Parathyroid adenoma (tissue), 2 donors: ENCODE measurements at regions not wholly inside any gene's neighbourhood (a gene's known extent, or its start where the extent isn't known, plus 50 kb on each side); places are given as distances from the start of the nearest gene placed in this dataset.
"Not testable (repeated sequence)": the region's sequence is repeated elsewhere in the genome, so short reads cannot be mapped to it uniquely, and the experiment has no call there.

Experiments
- H2AFZ ChIP-seq: fragments of 300-600 bp; sonication (generic); one replicate; pipeline ENCODE4 v1.7.0; 2017; ENCODE audit warnings: antibody characterized with exemption, mild to moderate bottlenecking
- H3K27ac ChIP-seq: fragments of 300-600 bp; sonication (generic); one replicate; pipeline ENCODE4 v1.7.0; 2017
- H3K27me3 ChIP-seq: fragments of 300-600 bp; sonication (generic); one replicate; pipeline ENCODE4 v1.7.0; 2017; ENCODE audit warnings: low read length; ENCODE audit not compliant: control insufficient read depth, insufficient read depth
- H3K36me3 ChIP-seq: fragments of 300-600 bp; sonication (generic); one replicate; pipeline ENCODE4 v1.7.0; 2017; ENCODE audit warnings: low read length; ENCODE audit not compliant: control insufficient read depth, insufficient read depth
- H3K4me1 ChIP-seq: fragments of 300-600 bp; sonication (generic); one replicate; pipeline ENCODE4 v1.7.0; 2017; ENCODE audit warnings: control low read depth
- H3K4me2 ChIP-seq: fragments of 300-600 bp; sonication (generic); one replicate; pipeline ENCODE4 v1.7.0; 2017; ENCODE audit warnings: low read length
- H3K4me3 ChIP-seq: fragments of 300-600 bp; sonication (generic); one replicate; pipeline ENCODE4 v1.7.0; 2017; ENCODE audit warnings: low read depth, low read length
- H3K79me2 ChIP-seq: fragments of 300-600 bp; sonication (generic); one replicate; pipeline ENCODE4 v1.7.0; 2017; ENCODE audit warnings: control low read depth
- H3K9ac ChIP-seq: fragments of 300-600 bp; sonication (generic); one replicate; pipeline ENCODE4 v1.7.0; 2017; ENCODE audit warnings: mild to moderate bottlenecking
- H3K9me3 ChIP-seq: fragments of 300-600 bp; sonication (generic); one replicate; pipeline ENCODE4 v1.7.0; 2017; ENCODE audit warnings: low read length; ENCODE audit not compliant: control insufficient read depth
- CTCF ChIP-seq: fragments of 300-600 bp; sonication (generic); IDR thresholded peaks from one replicate; pipeline ENCODE4 v1.7.0; 2017; ENCODE audit warnings: antibody characterized with exemption, mild to moderate bottlenecking
- donor health status: primary hyperparathyroidism.

GRCh38 chr6:137282254-137282653 is 63.1 kb upstream of the IFNGR1 start:
- Histone ChIP-seq H3K27ac (no peak overlapping the region), H3K27me3 (no peaks in the 10 kb centered on the region), H3K9me3 (no peaks in the 10 kb centered on the region), H3K79me2 (no peaks in the 10 kb centered on the region), H3K4me3 (no peak overlapping the region), H2AFZ (no peak overlapping the region), H3K4me2 (no peak overlapping the region), H3K9ac (no peak overlapping the region), H3K4me1 (no peaks in the 10 kb centered on the region), H3K36me3 (no peaks in the 10 kb centered on the region)
- no peak for TF ChIP-seq CTCF

GRCh38 chr6:137279279-137279678 is 60.1 kb upstream of the IFNGR1 start:
- H3K9me3 ChIP-seq, H3K79me2 ChIP-seq, H3K4me1 ChIP-seq, H3K4me2 ChIP-seq, H3K36me3 ChIP-seq, H3K4me3 ChIP-seq, H3K9ac ChIP-seq, H3K27me3 ChIP-seq, H2AFZ ChIP-seq, H3K27ac ChIP-seq: not testable (repeated sequence)

GRCh38 chr6:137277971-137278637 is 58.9 kb upstream of the IFNGR1 start:
- Histone ChIP-seq H3K79me2 (no peaks in the 10 kb centered on the region), H2AFZ (no peak overlapping the region), H3K4me1 (no peaks in the 10 kb centered on the region), H3K36me3 (no peaks in the 10 kb centered on the region), H3K27me3 (no peaks in the 10 kb centered on the region), H3K4me3 (no peak overlapping the region), H3K9ac (no peak overlapping the region), H3K9me3 (no peaks in the 10 kb centered on the region), H3K27ac (no peak overlapping the region), H3K4me2 (no peak overlapping the region)
- TF ChIP-seq CTCF, result no peak

GRCh38 chr6:137272403-137272802 is 53.2 kb upstream of the IFNGR1 start:
- no peak for TF ChIP-seq CTCF
- Histone ChIP-seq H3K36me3 (no peaks in the 10 kb centered on the region), H3K9me3 (no peaks in the 10 kb centered on the region), H3K79me2 (no peaks in the 10 kb centered on the region), H3K27me3 (no peaks in the 10 kb centered on the region), H3K4me2 (no peak overlapping the region), H2AFZ (no peak overlapping the region), H3K27ac (no peak overlapping the region), H3K4me3 (no peak overlapping the region), H3K9ac (no peak overlapping the region), H3K4me1 (no peaks in the 10 kb centered on the region)

DNA sequence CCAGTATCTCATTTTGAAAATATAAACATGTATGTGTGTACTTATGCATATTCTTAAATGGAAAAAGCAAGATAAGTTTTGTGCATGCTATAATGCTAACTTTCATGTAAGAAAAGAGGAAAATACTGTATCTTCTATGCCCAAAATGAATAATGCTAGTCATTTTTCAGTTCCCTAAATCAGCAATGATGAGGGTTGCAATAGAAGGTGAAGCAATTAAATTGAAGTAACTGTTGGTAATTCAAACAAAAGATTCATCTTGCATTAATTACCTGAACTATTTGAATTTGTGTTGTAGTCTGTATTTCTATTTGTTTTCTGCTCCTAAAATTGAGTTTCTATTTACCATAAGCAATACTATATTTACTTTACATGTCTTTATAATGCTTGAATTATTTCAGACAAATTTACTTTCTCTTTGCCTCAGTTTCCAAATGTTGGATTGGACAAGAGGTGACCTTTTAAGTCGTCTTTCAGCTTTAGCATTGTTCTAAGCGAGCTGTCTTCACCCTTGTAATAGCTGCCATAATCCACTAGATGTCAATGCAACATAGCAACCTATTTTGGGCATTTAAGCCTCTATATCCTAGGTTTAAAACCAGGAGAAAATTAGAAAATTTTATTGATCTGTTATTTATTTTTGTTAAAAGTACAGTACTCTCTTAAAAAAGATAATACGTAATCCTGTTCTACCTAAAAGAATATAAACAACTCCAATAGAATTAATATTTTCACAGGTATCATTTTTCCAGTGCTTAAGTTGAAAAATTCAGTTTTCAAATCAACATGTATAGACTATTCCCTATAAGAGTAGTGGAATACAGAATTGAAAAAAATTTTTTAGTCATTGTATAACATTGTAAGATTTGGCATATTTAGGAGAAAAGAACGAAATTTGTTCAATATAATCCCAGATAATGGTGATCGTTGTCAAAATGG is 52.3 kb upstream of the IFNGR1 start:
- no peaks in the 10 kb centered on the region for H3K27me3 ChIP-seq
- TF ChIP-seq CTCF, result peak; percentile 80
- no peak overlapping the region for H2AFZ ChIP-seq
- no peak overlapping the region for H3K4me3 ChIP-seq
- H3K36me3 ChIP-seq, result no peaks in the 10 kb centered on the region
- no peaks in the 10 kb centered on the region for H3K79me2 ChIP-seq
- H3K4me2 ChIP-seq, result no peak overlapping the region
- no peak overlapping the region for H3K9ac ChIP-seq
- H3K27ac ChIP-seq, result no peak overlapping the region
- no peaks in the 10 kb centered on the region for H3K9me3 ChIP-seq
- H3K4me1 ChIP-seq, result no peaks in the 10 kb centered on the region
